Fibroblast of the aortic adventitia (primary cell): ENCODE measurements at regions not wholly inside any gene's neighbourhood (a gene's known extent, or its start where the extent isn't known, plus 50 kb on each side); places are given as distances from the start of the nearest gene placed in this dataset.

Experiments used
- DNase-seq: peaks from one replicate; pipeline ENCODE4 v3.0.0-alpha.2; 2010; ENCODE audit warnings: low read depth
- H3K4me3 ChIP-seq: 2 replicates; pipeline ENCODE4 v1.5.1; 2011; ENCODE audit warnings: low read depth, mild to moderate bottlenecking, control low read depth, low read length, moderate library complexity
- TF ChIP-seq, protein P1 (sequence below): IDR thresholded peaks from 2 replicates; pipeline ENCODE4 v1.5.1; 2011; ENCODE audit warnings: mild to moderate bottlenecking, low read length, control low read depth, inconsistent platforms; ENCODE audit not compliant: insufficient read depth

DNA sequence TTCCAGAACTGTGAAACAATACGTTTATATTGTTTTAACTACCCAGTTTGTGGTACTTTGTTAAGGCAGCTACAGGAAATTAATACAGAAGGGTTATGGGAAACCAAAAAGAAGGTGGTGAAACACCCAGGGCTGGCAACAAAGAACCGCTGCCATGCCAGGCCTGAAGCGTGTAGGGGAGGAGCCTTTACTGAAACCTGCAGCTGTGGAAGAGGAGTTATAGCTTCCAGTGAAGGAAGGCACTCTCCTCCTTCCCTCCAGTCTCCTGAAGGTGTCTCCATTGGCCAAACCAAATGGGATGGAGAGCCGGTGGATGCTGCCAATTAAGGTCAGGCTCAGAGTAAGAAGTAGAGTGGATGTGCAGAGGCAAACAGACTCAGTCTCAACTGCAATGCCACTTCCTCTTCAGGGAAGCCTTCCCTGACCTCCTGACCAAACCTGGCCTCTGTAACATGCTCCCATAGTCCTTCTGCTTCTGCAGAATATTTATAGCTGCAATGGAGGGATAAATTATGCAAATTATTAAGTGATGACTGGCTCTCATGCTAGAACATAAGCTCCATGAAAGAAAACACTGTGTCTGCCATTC is 168.3 kb downstream of the DAD1 start:
- TF ChIP-seq, protein P1, sequence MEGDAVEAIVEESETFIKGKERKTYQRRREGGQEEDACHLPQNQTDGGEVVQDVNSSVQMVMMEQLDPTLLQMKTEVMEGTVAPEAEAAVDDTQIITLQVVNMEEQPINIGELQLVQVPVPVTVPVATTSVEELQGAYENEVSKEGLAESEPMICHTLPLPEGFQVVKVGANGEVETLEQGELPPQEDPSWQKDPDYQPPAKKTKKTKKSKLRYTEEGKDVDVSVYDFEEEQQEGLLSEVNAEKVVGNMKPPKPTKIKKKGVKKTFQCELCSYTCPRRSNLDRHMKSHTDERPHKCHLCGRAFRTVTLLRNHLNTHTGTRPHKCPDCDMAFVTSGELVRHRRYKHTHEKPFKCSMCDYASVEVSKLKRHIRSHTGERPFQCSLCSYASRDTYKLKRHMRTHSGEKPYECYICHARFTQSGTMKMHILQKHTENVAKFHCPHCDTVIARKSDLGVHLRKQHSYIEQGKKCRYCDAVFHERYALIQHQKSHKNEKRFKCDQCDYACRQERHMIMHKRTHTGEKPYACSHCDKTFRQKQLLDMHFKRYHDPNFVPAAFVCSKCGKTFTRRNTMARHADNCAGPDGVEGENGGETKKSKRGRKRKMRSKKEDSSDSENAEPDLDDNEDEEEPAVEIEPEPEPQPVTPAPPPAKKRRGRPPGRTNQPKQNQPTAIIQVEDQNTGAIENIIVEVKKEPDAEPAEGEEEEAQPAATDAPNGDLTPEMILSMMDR = no peak
- peak; percentile 26 for DNase-seq
- no peak overlapping the region for H3K4me3 ChIP-seq

DNA sequence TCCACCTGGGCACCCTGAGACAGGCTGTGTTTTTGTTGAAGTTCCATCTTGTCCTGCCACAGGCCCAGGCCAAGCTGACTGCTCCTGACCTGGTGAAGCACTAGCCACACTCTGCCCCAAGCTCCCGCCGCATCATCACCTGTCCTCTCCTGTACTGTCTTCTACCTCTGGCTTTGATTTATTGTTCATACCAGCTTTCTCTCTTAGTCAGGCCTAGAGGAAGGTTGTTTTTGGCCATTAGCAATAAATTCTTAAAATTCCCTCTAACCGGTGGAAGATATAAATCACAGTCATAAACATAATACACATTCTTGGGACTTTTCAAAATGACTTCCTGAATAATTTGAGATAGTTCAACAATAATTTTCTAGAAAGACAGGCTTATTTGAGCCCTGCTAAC is 169.4 kb downstream of the DAD1 start:
- H3K4me3 ChIP-seq = no peak overlapping the region
- TF ChIP-seq, protein P1 = no peak
- DNase-seq = no peak

DNA sequence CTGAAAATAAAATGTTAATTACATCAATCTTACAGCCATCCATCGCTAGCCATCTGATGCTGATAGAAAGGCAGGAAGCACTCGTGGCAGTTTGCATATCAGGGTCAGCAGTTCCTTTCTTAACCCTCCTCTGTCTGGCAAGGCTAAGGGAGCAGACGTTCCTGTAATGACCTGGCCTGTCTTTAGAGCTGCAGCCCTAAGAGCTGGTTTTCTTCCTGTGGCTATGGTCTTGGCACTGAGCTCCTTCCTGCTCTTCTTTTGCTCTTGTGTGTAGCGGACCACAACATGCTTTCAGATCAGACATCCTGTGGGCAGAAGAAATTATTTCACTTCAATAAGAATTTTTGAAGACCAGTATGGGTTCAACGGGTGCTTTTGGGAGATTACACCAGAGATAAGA is 170.4 kb downstream of the DAD1 start:
- DNase-seq = no peak
- no peak overlapping the region for H3K4me3 ChIP-seq
- TF ChIP-seq, protein P1 = no peak

DNA sequence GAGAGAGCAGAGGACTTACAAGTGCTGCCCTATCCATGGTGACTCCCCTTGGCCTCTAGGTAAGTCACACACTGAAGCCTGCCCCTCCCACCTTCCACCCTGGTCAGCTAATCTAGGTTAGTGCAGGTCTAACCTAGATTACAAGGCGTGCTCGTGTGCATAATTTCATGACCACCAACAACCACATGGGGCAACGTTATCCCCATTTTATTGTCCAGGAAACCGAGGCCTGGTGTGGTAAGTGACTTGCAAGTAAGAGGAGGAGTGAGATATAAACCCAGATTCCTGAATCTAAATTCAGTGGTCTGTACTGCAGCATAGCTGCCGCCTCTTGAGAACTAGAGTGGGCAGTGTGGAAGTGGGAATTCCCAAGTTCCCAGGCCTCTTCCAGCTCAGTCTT is 171.1 kb downstream of the DAD1 start:
- H3K4me3 ChIP-seq = no peak overlapping the region
- TF ChIP-seq, protein P1 = no peak
- DNase-seq = no peak

DNA sequence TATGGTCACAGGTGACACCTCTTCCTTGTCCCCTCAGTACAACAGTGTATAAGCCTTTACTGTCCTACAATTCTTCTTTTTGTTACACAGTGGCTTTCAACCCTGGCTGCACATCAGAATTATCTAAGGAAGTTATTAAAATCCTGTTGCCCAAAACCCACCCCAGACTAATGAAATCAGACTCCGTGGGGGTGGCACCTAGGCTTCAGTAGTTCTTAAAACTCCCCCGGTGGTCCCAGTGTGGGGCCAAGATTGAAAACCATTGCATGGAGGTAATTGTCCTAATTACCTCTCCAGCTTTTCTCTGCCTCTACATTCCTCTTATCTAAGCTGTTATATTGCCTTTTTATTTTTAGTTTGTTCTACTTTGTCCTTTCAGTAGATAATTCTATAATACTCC is 172.8 kb downstream of the DAD1 start:
- DNase-seq = no peak
- H3K4me3 ChIP-seq = no peak overlapping the region
- TF ChIP-seq, protein P1 = no peak

DNA sequence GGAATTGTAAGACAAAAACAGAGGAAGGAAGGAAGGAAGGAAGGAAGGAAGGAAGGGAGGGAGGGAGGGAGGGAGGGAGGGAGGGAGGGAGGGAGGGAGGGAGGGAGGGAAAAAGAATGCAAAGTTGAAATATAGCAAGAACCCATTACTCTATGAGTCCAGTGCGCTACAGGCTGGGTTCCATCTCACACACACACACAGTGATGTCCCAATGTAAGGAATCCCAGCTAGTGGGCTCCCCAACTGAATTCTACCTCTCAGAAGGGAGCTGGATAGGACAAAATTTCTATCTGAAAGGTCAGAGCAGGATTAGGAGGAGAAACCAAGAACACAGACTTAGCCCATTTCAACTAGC is 173.4 kb downstream of the DAD1 start:
- H3K4me3 ChIP-seq = no peak overlapping the region
- TF ChIP-seq, protein P1 = no peak
- no peak for DNase-seq

DNA sequence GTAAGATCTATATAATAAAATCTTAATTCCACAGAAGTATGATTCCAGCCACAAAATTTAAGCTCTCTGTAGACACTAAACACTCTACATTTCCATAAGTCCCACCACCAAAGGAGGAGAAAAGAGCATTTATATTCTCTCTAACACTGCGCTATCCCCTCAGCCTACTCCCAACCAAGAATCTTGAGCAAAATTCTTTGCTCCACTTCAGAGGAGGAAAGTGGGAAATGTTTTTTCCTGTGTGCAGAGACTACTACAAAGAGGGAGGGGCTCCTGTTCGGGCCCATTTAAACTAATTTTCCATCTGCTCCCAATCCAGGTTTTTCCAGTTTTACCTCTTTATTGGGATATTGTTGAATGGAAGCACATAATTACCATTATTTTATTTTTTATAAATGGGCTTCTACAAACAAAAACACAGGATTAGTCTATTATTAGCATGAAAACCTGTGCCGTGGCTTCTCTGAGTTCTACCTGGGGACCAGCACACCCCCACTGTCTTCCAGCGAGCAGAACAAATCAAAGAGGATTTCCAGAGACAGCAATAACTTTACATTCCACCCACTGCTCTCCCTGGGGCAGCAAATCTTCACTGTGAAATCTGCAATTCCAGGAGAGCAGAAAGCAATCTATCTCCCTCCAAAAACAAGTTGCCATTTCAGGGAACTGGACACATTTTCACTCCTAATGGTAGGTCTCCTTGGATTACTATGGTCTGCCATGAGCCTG is 174.0 kb downstream of the DAD1 start:
- TF ChIP-seq, protein P1 = no peak
- no peak overlapping the region for H3K4me3 ChIP-seq
- DNase-seq = no peak
